Prostate gland (tissue), 2 donors: ENCODE measurements at regions not wholly inside any gene's neighbourhood (a gene's known extent, or its start where the extent isn't known, plus 50 kb on each side); places are given as distances from the start of the nearest gene placed in this dataset.

ENCODE experiments used
- POLR2A ChIP-seq: fragments of 450-650 bp; IDR thresholded peaks from one replicate; pipeline ENCODE4 v1.6.1; 2016; ENCODE audit warnings: antibody characterized with exemption, mild to moderate bottlenecking
- POLR2AphosphoS5 ChIP-seq: sonication (generic); formaldehyde crosslinking; IDR thresholded peaks from one replicate; pipeline ENCODE4 v1.6.1; 2017; ENCODE audit warnings: antibody characterized with exemption
- TF ChIP-seq, protein P1 (sequence below), 4 experiments: fragments of 200-600 bp in 2 of 4; fragments of 450-650 bp in 2 of 4; sonication (generic) in 2 of 4; IDR thresholded peaks; 1 replicate in 3 of 4; 2 replicates in 1 of 4; pipeline ENCODE4 v1.5.1; 2016 to 2019; ENCODE audit warnings: antibody characterized with exemption in 4 of 4, mild to moderate bottlenecking in 2 of 4, moderate library complexity in 2 of 4

DNA sequence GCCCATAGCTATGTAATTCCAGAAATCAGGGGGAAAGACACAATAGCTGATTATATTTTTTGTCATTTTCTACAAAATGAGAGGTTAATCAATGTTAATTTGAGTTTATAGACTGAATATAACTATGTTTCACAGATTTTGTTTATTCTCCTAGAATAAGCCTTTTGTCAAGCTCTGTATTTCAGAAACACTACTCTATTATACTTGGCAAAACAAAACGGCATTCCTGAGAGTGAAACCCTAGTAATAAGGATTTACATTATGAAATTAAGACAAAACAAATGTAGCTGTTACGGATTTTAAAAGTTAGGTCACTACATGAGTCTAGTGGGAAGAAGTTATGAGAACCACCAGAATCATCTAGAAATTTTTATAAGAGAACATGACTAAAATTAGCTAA lies 334.2 kb downstream of the KLF12 start:
- TF ChIP-seq POLR2A (no peak), POLR2AphosphoS5 (no peak)
- TF ChIP-seq, protein P1, sequence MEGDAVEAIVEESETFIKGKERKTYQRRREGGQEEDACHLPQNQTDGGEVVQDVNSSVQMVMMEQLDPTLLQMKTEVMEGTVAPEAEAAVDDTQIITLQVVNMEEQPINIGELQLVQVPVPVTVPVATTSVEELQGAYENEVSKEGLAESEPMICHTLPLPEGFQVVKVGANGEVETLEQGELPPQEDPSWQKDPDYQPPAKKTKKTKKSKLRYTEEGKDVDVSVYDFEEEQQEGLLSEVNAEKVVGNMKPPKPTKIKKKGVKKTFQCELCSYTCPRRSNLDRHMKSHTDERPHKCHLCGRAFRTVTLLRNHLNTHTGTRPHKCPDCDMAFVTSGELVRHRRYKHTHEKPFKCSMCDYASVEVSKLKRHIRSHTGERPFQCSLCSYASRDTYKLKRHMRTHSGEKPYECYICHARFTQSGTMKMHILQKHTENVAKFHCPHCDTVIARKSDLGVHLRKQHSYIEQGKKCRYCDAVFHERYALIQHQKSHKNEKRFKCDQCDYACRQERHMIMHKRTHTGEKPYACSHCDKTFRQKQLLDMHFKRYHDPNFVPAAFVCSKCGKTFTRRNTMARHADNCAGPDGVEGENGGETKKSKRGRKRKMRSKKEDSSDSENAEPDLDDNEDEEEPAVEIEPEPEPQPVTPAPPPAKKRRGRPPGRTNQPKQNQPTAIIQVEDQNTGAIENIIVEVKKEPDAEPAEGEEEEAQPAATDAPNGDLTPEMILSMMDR (IDR thresholded peaks at IDR 0.05) = no peak
